ENCODE measurements at regions not wholly inside any gene's neighbourhood (a gene's known extent, or its start where the extent isn't known, plus 50 kb on each side); places are given as distances from the start of the nearest gene placed in this dataset.

DNA sequence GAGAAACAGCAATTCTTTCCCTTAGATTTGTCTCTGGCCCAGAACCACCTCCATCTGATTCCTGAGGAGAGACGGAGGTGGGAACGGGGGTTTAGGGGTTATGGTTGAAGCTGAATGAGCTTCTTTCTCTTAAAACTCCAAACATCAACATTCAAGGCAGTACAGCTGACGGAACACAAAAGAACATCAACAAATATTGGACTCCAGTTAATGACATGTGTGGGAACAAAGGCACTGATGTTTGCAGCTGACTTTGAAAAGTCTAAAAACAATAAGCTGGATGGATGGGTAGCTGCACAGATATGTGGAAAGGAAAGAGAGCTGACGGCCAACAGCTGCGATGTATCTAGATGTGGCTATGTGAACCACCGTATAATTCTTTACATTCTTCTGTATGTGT, 256.5 kb downstream of the SOD2 start:
- TF ChIP-seq, protein P1, sequence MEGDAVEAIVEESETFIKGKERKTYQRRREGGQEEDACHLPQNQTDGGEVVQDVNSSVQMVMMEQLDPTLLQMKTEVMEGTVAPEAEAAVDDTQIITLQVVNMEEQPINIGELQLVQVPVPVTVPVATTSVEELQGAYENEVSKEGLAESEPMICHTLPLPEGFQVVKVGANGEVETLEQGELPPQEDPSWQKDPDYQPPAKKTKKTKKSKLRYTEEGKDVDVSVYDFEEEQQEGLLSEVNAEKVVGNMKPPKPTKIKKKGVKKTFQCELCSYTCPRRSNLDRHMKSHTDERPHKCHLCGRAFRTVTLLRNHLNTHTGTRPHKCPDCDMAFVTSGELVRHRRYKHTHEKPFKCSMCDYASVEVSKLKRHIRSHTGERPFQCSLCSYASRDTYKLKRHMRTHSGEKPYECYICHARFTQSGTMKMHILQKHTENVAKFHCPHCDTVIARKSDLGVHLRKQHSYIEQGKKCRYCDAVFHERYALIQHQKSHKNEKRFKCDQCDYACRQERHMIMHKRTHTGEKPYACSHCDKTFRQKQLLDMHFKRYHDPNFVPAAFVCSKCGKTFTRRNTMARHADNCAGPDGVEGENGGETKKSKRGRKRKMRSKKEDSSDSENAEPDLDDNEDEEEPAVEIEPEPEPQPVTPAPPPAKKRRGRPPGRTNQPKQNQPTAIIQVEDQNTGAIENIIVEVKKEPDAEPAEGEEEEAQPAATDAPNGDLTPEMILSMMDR (conservative IDR thresholded peaks at IDR 0.05; ENCODE audit: low read length) = no peak
- TF ChIP-seq EZH2phosphoT487 (IDR thresholded peaks at IDR 0.05; ENCODE audit: borderline replicate concordance, low read depth, low read length) = no peak
- H3K9me3 ChIP-seq (ENCODE audit: low read length) = peaks cover 20% of the 10 kb centered on the region
- no peak overlapping the region for H2AFZ ChIP-seq (ENCODE audit: low read length)
- H3K79me2 ChIP-seq (ENCODE audit: insufficient read depth, low read depth, low read length) = no peaks in the 10 kb centered on the region
- CTCF ChIA-PET (ENCODE audit: unreplicated experiment) = no interaction called here
- intact Hi-C loops (cut with micrococcal nuclease; ENCODE audit: unreplicated experiment) = no loop called here
- no peak overlapping the region for H3K27ac ChIP-seq (ENCODE audit: low read depth, low read length, poor library complexity, severe bottlenecking)
- no peaks in the 10 kb centered on the region for H3K9me2 ChIP-seq (ENCODE audit: insufficient read depth, low read length)
- H3K4me1 ChIP-seq (ENCODE audit: insufficient read depth, low read length, poor library complexity, severe bottlenecking) = peaks cover 22% of the 10 kb centered on the region
- H3K4me2 ChIP-seq (ENCODE audit: low read length) = no peak overlapping the region
- no TSS peak for BruUV-seq (replicated peaks)
- POLR2A ChIA-PET = interaction anchor here (0.5 to 0.9 kb wide), 6 partner anchors 15 to 1666 kb away, joined by 3 to 5 read pairs (median 4); no protein-coding TSS in a partner anchor
- H3K36me3 ChIP-seq (ENCODE audit: insufficient read depth, low read length) = no peaks in the 10 kb centered on the region
- no peaks in the 10 kb centered on the region for H4K20me1 ChIP-seq (ENCODE audit: insufficient read depth, low read length)
- DNase-seq (ENCODE audit: low spot score) = no peak
- H3K4me3 ChIP-seq (ENCODE audit: low read depth, low read length, poor library complexity, severe bottlenecking) = no peak overlapping the region

DNA sequence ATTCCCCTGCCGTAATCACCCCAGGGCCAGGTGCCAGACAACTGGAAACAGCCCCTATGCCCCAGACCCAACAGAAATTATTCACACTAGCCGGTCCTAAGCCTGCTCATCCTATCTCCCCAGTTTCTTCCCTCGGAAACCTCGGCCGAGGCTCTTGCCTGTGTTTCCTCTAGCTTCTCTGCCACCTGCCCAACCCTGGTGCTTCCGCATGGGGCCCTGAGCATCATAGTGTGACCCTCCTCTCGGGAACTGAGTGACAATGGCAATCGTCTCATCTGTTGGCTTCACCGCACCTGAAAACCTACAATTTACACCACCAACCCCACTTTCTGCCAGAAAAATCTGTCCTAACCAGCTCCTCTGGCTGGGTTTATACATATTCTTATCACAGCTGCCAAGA, 257.3 kb downstream of the SOD2 start:
- Histone ChIP-seq H3K9me2 (ENCODE audit: insufficient read depth, low read length) (no peaks in the 10 kb centered on the region), H3K27ac (ENCODE audit: low read depth, low read length, poor library complexity, severe bottlenecking) (no peak overlapping the region), H4K20me1 (ENCODE audit: insufficient read depth, low read length) (no peaks in the 10 kb centered on the region), H3K4me2 (ENCODE audit: low read length) (no peak overlapping the region), H3K4me1 (ENCODE audit: insufficient read depth, low read length, poor library complexity, severe bottlenecking) (peaks cover 22% of the 10 kb centered on the region), H3K79me2 (ENCODE audit: insufficient read depth, low read depth, low read length) (no peaks in the 10 kb centered on the region), H3K4me3 (ENCODE audit: low read depth, low read length, poor library complexity, severe bottlenecking) (no peak overlapping the region), H3K36me3 (ENCODE audit: insufficient read depth, low read length) (no peaks in the 10 kb centered on the region), H2AFZ (ENCODE audit: low read length) (no peak overlapping the region), H3K9me3 (ENCODE audit: low read length) (peaks cover 20% of the 10 kb centered on the region)
- intact Hi-C loops (cut with micrococcal nuclease; ENCODE audit: unreplicated experiment) = no loop called here
- TF ChIP-seq, protein P1 (conservative IDR thresholded peaks at IDR 0.05; ENCODE audit: low read length) = no peak
- TF ChIP-seq EZH2phosphoT487 (IDR thresholded peaks at IDR 0.05; ENCODE audit: borderline replicate concordance, low read depth, low read length) = no peak
- no TSS peak for BruUV-seq (replicated peaks)
- POLR2A ChIA-PET = interaction anchor here (0.5 to 0.9 kb wide), 2 partner anchors 16 to 209 kb away, joined by 3 read pairs; no protein-coding TSS in a partner anchor
- CTCF ChIA-PET (ENCODE audit: unreplicated experiment) = no interaction called here
- no peak for DNase-seq (ENCODE audit: low spot score)

DNA sequence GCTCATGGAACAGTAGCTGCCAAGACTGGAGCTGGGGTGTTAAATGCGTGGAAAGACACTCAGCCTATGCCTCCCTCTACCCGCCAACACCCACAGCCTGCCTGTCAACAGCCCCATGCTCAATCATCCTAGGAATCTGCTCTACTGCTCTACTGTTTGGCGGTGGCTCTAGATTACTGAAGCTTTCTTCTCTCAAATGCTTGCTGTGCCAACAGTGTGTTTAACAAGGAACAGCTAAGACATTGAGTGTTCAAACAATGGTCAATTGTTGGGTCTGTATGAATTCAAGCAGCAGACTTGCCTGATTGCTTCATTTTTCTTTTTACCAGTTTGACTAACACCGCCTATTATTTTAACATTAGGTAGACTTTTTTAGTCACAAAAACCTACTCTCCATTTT, 258.6 kb downstream of the SOD2 start:
- no peak for DNase-seq (ENCODE audit: low spot score)
- Histone ChIP-seq H3K4me1 (ENCODE audit: insufficient read depth, low read length, poor library complexity, severe bottlenecking) (peaks cover 22% of the 10 kb centered on the region), H3K4me2 (ENCODE audit: low read length) (no peak overlapping the region), H3K9me2 (ENCODE audit: insufficient read depth, low read length) (no peaks in the 10 kb centered on the region), H3K9me3 (ENCODE audit: low read length) (peaks cover 20% of the 10 kb centered on the region), H4K20me1 (ENCODE audit: insufficient read depth, low read length) (no peaks in the 10 kb centered on the region), H3K27ac (ENCODE audit: low read depth, low read length, poor library complexity, severe bottlenecking) (no peak overlapping the region), H3K79me2 (ENCODE audit: insufficient read depth, low read depth, low read length) (no peaks in the 10 kb centered on the region), H2AFZ (ENCODE audit: low read length) (no peak overlapping the region), H3K4me3 (ENCODE audit: low read depth, low read length, poor library complexity, severe bottlenecking) (no peak overlapping the region), H3K36me3 (ENCODE audit: insufficient read depth, low read length) (no peaks in the 10 kb centered on the region)
- BruUV-seq (replicated peaks) = no TSS peak
- no peak for TF ChIP-seq EZH2phosphoT487 (IDR thresholded peaks at IDR 0.05; ENCODE audit: borderline replicate concordance, low read depth, low read length)
- TF ChIP-seq, protein P1 (conservative IDR thresholded peaks at IDR 0.05; ENCODE audit: low read length) = no peak
- POLR2A ChIA-PET = interaction anchor here (0.5 to 0.7 kb wide), 2 partner anchors 383 to 1069 kb away, joined by 3 read pairs; no protein-coding TSS in a partner anchor
- intact Hi-C loops (cut with micrococcal nuclease; ENCODE audit: unreplicated experiment) = no loop called here
- CTCF ChIA-PET (ENCODE audit: unreplicated experiment) = no interaction called here

Measured in OCI-LY7 (cell line).